ENCODE measurements at regions not wholly inside any gene's neighbourhood (a gene's known extent, or its start where the extent isn't known, plus 50 kb on each side); places are given as distances from the start of the nearest gene placed in this dataset.
A peak's percentile ranks its signal among the peaks of the same experiment; 100 is the strongest.

GRCh38 chr3:175989161-175989560 is 1130.0 kb downstream of the NAALADL2 start:
- TF ChIP-seq CTCF (IDR thresholded peaks at IDR 0.05; ENCODE audit: insufficient read depth, low read length), result no peak
- H3K4me3 ChIP-seq (ENCODE audit: low read depth, low read length), result no peak overlapping the region

GRCh38 chr3:175988401-175988800 is 1129.3 kb downstream of the NAALADL2 start:
- H3K4me3 ChIP-seq (ENCODE audit: low read depth, low read length), result no peak overlapping the region
- DNase-seq (ENCODE audit: low read depth), result no peak
- no peak for TF ChIP-seq CTCF (IDR thresholded peaks at IDR 0.05; ENCODE audit: insufficient read depth, low read length)

More at GRCh38 chr3:175989161-175989560, 1130.0 kb downstream of the NAALADL2 start:
- DNase-seq (ENCODE audit: low read depth), result no peak

GRCh38 chr3:175985781-175986180 is 1126.6 kb downstream of the NAALADL2 start:
- no peak for DNase-seq (ENCODE audit: low read depth)
- no peak for TF ChIP-seq CTCF (IDR thresholded peaks at IDR 0.05; ENCODE audit: insufficient read depth, low read length)
- H3K4me3 ChIP-seq (ENCODE audit: low read depth, low read length), result no peak overlapping the region

- no peak overlapping the region for H3K4me3 ChIP-seq (ENCODE audit: low read depth, low read length)
- TF ChIP-seq CTCF (IDR thresholded peaks at IDR 0.05; ENCODE audit: insufficient read depth, low read length), result no peak
- no peak for DNase-seq (ENCODE audit: low read depth)
These were observed 1124.2 kb downstream of the NAALADL2 start for GRCh38 chr3:175983379-175983778.

- DNase-seq (ENCODE audit: low read depth), result peak; percentile 17
- no peak overlapping the region for H3K4me3 ChIP-seq (ENCODE audit: low read depth, low read length)
- TF ChIP-seq CTCF (IDR thresholded peaks at IDR 0.05; ENCODE audit: insufficient read depth, low read length), result no peak
These were observed 1121.5 kb downstream of the NAALADL2 start for GRCh38 chr3:175980486-175981090.

GRCh38 chr3:175977968-175978752 is 1119.0 kb downstream of the NAALADL2 start:
- TF ChIP-seq CTCF (IDR thresholded peaks at IDR 0.05; ENCODE audit: insufficient read depth, low read length), result no peak
- H3K4me3 ChIP-seq (ENCODE audit: low read depth, low read length), result no peak overlapping the region
- DNase-seq (ENCODE audit: low read depth), result no peak
